OCI-LY7 (cell line): ENCODE measurements at regions not wholly inside any gene's neighbourhood (a gene's known extent, or its start where the extent isn't known, plus 50 kb on each side); places are given as distances from the start of the nearest gene placed in this dataset.

ENCODE experiments used
- BruUV-seq: library from RNA; stranded (reverse); fragments of 400-500 nt; replicated peaks from 2 replicates; lab custom pipeline; 2021; lab: Mats Ljungman, UMichigan
- CTCF ChIA-PET: fragments of 300-600 bp; sonication (Branson Sonifier 250); formaldehyde crosslinking; loops from one replicate; lab custom pipeline; 2022; ENCODE audit warnings: antibody characterized with exemption; ENCODE audit not compliant: unreplicated experiment; lab: Charles Lee
- POLR2A ChIA-PET: fragments of 300-600 bp; sonication (Branson Sonifier 250); formaldehyde crosslinking; loops from one replicate; lab custom pipeline; 2022; ENCODE audit warnings: antibody characterized with exemption; lab: Charles Lee
- DNase-seq: peaks from one replicate; pipeline ENCODE4 v3.0.0-alpha.2; 2015; ENCODE audit warnings: low spot score
- H2AFZ ChIP-seq: fragments of 200-600 bp; sonication (generic), shearing (Covaris generic); 2 replicates; pipeline ENCODE4 v1.6.1; 2014; ENCODE audit warnings: mild to moderate bottlenecking, antibody characterized with exemption, low read length, moderate library complexity
- H3K27ac ChIP-seq: fragments of 200-600 bp; sonication (generic); 2 replicates; pipeline ENCODE4 v1.5.1; 2014; ENCODE audit warnings: mixed run types, low read depth, mild to moderate bottlenecking, moderate library complexity, low read length, inconsistent platforms; ENCODE audit not compliant: poor library complexity, severe bottlenecking
- H3K36me3 ChIP-seq: fragments of 200-600 bp; sonication (generic); 2 replicates; pipeline ENCODE4 v1.6.1; 2014; ENCODE audit warnings: mild to moderate bottlenecking, antibody characterized with exemption, low read length, moderate library complexity, mixed read lengths; ENCODE audit not compliant: insufficient read depth
- H3K4me1 ChIP-seq: fragments of 200-600 bp; sonication (generic); 2 replicates; pipeline ENCODE4 v1.5.1; 2014; ENCODE audit warnings: mild to moderate bottlenecking, low read length; ENCODE audit not compliant: insufficient read depth, poor library complexity, severe bottlenecking
- H3K4me2 ChIP-seq: fragments of 200-600 bp; sonication (generic); 2 replicates; pipeline ENCODE4 v1.6.1; 2014; ENCODE audit warnings: mild to moderate bottlenecking, low read length
- H3K4me3 ChIP-seq: fragments of 200-600 bp; sonication (generic); 2 replicates; pipeline ENCODE4 v1.5.1; 2014; ENCODE audit warnings: mild to moderate bottlenecking, low read depth, low read length; ENCODE audit not compliant: poor library complexity, severe bottlenecking
- H3K79me2 ChIP-seq: fragments of 200-600 bp; sonication (generic); 2 replicates; pipeline ENCODE4 v1.6.1; 2016; ENCODE audit warnings: low read depth, mild to moderate bottlenecking, low read length, moderate library complexity, mixed read lengths; ENCODE audit not compliant: insufficient read depth
- H3K9me2 ChIP-seq: fragments of 200-600 bp; sonication (generic); 2 replicates; pipeline ENCODE4 v1.6.1; 2016; ENCODE audit warnings: mild to moderate bottlenecking, low read length, mixed read lengths; ENCODE audit not compliant: insufficient read depth
- H3K9me3 ChIP-seq: fragments of 200-600 bp; sonication (generic); 2 replicates; pipeline ENCODE4 v1.6.1; 2014; ENCODE audit warnings: mild to moderate bottlenecking, mixed run types, low read length, mixed read lengths
- H4K20me1 ChIP-seq: fragments of 200-600 bp; sonication (generic); 2 replicates; pipeline ENCODE4 v1.6.1; 2014; ENCODE audit warnings: mild to moderate bottlenecking, antibody characterized with exemption, low read length, moderate library complexity, mixed read lengths; ENCODE audit not compliant: insufficient read depth
- EZH2phosphoT487 ChIP-seq: fragments of 200-600 bp; sonication (generic); IDR thresholded peaks from 2 replicates; pipeline ENCODE4 v1.6.1; 2018; ENCODE audit warnings: low read depth, borderline replicate concordance, mild to moderate bottlenecking, mixed run types, antibody characterized with exemption, low read length, moderate library complexity, mixed read lengths
- intact Hi-C: fragments of 100-400 bp; cut with micrococcal nuclease; formaldehyde crosslinking; loops from one replicate; pipeline ENCODE4 v1.10.0; 2022; ENCODE audit not compliant: unreplicated experiment
- TF ChIP-seq, protein P1 (sequence below): fragments of 200-600 bp; sonication (generic); conservative IDR thresholded peaks from 2 replicates; pipeline ENCODE4 v1.5.1; 2014; ENCODE audit warnings: mild to moderate bottlenecking, antibody characterized with exemption, low read length, moderate library complexity, mixed read lengths

DNA sequence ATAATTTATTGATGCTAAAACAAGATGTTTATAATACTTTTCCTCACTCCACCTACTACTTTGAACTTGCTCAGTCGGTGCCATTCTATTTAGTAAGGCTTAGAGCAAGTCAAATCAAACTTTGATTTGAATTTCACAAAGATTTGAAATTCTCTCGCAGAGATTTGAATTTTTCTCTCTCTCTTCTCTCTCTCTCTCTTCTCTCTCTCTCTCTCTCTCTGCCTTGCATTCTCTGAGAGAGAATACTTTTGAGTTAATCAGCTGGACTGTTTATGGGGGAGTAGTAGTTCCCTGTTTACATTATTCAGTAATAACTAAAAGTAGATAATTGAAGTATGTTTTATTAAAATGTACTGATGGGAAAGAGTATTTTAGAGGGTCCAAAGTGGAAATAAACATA is 488.5 kb upstream of the ANKRD30A start:
- Histone ChIP-seq H3K4me3 (no peak overlapping the region), H3K4me2 (no peak overlapping the region), H3K9me2 (no peaks in the 10 kb centered on the region), H4K20me1 (no peaks in the 10 kb centered on the region), H3K9me3 (no peaks in the 10 kb centered on the region), H3K79me2 (no peaks in the 10 kb centered on the region), H2AFZ (no peak overlapping the region), H3K36me3 (no peaks in the 10 kb centered on the region), H3K27ac (no peak overlapping the region), H3K4me1 (no peaks in the 10 kb centered on the region)
- ChIA-PET CTCF (no interaction called here), POLR2A (no interaction called here)
- BruUV-seq = no TSS peak
- DNase-seq = no peak
- intact Hi-C loops = no loop called here
- TF ChIP-seq EZH2phosphoT487 = no peak
- TF ChIP-seq, protein P1, sequence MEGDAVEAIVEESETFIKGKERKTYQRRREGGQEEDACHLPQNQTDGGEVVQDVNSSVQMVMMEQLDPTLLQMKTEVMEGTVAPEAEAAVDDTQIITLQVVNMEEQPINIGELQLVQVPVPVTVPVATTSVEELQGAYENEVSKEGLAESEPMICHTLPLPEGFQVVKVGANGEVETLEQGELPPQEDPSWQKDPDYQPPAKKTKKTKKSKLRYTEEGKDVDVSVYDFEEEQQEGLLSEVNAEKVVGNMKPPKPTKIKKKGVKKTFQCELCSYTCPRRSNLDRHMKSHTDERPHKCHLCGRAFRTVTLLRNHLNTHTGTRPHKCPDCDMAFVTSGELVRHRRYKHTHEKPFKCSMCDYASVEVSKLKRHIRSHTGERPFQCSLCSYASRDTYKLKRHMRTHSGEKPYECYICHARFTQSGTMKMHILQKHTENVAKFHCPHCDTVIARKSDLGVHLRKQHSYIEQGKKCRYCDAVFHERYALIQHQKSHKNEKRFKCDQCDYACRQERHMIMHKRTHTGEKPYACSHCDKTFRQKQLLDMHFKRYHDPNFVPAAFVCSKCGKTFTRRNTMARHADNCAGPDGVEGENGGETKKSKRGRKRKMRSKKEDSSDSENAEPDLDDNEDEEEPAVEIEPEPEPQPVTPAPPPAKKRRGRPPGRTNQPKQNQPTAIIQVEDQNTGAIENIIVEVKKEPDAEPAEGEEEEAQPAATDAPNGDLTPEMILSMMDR = no peak

DNA sequence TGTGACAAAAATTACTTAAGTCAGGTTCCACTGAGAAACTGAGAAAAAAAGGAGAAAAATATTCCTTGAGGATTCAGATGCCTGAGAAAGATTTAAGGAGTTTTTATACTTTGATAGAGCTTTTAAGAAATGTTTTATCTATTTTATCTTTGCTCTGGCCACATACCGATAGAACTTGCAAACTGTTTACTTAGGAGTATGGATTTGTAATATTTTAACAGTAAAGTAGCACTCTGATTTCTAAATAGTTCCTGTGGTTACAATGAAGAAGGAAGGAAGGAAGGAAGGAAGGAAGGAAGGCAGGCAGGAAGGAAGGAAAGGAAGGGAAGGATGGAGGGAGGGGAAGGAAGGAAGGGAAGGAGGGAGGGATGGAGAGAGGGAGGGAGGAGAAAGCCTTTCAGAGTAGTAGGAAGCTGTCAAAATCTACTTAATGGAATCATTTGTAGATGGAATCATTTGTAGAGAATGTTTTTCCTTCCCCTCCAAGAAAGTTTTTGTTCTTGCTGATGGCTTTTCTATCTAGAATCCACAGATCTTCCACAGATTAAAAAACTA is 489.0 kb upstream of the ANKRD30A start:
- BruUV-seq = no TSS peak
- Histone ChIP-seq H3K4me1 (no peaks in the 10 kb centered on the region), H3K4me3 (no peak overlapping the region), H3K9me3 (no peaks in the 10 kb centered on the region), H3K4me2 (no peak overlapping the region), H4K20me1 (no peaks in the 10 kb centered on the region), H3K27ac (no peak overlapping the region), H3K79me2 (no peaks in the 10 kb centered on the region), H3K36me3 (no peaks in the 10 kb centered on the region), H2AFZ (no peak overlapping the region), H3K9me2 (no peaks in the 10 kb centered on the region)
- intact Hi-C loops = no loop called here
- CTCF ChIA-PET = no interaction called here
- TF ChIP-seq EZH2phosphoT487 = no peak
- TF ChIP-seq, protein P1 = no peak
- POLR2A ChIA-PET = interaction anchor here (1.2 kb wide), 1 partner anchor 8 kb away, joined by 3 read pairs; no protein-coding TSS in a partner anchor
- DNase-seq = no peak

DNA sequence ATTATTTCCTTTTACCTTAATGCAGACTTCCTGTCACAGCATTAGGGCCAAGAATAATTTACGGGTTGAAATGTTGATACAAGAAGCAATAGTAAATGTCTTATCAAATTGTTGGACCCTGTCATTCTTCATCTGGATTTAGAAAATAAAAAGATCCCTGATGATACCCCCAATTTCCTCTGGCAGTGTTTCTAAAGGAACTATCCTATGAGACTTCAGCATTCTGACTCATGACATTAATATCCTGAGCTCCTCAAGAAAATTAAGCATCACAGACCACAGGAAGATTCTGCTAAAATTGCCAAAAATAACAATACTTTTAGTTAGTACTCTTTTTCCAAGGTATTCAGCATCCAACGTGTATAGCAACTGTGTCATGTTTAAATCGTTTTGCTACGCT is 490.5 kb upstream of the ANKRD30A start:
- Histone ChIP-seq H3K4me1 (no peaks in the 10 kb centered on the region), H3K4me3 (no peak overlapping the region), H3K9me3 (no peaks in the 10 kb centered on the region), H4K20me1 (no peaks in the 10 kb centered on the region), H3K36me3 (no peaks in the 10 kb centered on the region), H3K4me2 (no peak overlapping the region), H3K79me2 (no peaks in the 10 kb centered on the region), H3K27ac (no peak overlapping the region), H2AFZ (no peak overlapping the region), H3K9me2 (no peaks in the 10 kb centered on the region)
- ChIA-PET POLR2A (interaction anchor here (1.2 to 1.4 kb wide), 2 partner anchors 10 to 13 kb away, joined by 3 read pairs; no protein-coding TSS in a partner anchor), CTCF (no interaction called here)
- intact Hi-C loops = no loop called here
- no TSS peak for BruUV-seq
- DNase-seq = no peak
- TF ChIP-seq, protein P1 = no peak
- TF ChIP-seq EZH2phosphoT487 = no peak
